ENCODE measurements at regions not wholly inside any gene's neighbourhood (a gene's known extent, or its start where the extent isn't known, plus 50 kb on each side); places are given as distances from the start of the nearest gene placed in this dataset.

- no peak for DNase-seq
Observed at GRCh38 chr12:14256555-14257169, 108.8 kb upstream of the ATF7IP start.

- no peak for DNase-seq
Observed at GRCh38 chr12:14257303-14257733, 108.2 kb upstream of the ATF7IP start.

- peak; percentile 78 for DNase-seq
Observed at GRCh38 chr12:14257734-14258574, 107.5 kb upstream of the ATF7IP start.

- DNase-seq = peak; percentile 52
Observed at GRCh38 chr12:14258575-14258940, 106.9 kb upstream of the ATF7IP start.

- no peak for DNase-seq
Observed at GRCh38 chr12:14259481-14260010, 105.9 kb upstream of the ATF7IP start.

- peak; percentile 78 for DNase-seq
Observed at GRCh38 chr12:14260011-14260993, 105.2 kb upstream of the ATF7IP start.

GRCh38 chr12:14261096-14261495 lies 104.4 kb upstream of the ATF7IP start:
- no peak for DNase-seq

GRCh38 chr12:14261861-14262260 lies 103.6 kb upstream of the ATF7IP start:
- no peak for DNase-seq

- DNase-seq = no peak
Observed at GRCh38 chr12:14262771-14263511, 102.5 kb upstream of the ATF7IP start.

- no peak for DNase-seq
Observed at GRCh38 chr12:14263742-14264141, 101.7 kb upstream of the ATF7IP start.

- no peak for DNase-seq
Observed at GRCh38 chr12:14264316-14264715, 101.2 kb upstream of the ATF7IP start.

- no peak for DNase-seq
Observed at GRCh38 chr12:14264778-14265177, 100.7 kb upstream of the ATF7IP start.

GRCh38 chr12:14268120-14268515 lies 97.4 kb upstream of the ATF7IP start:
- DNase-seq = no peak

GRCh38 chr12:14270392-14270791 lies 95.1 kb upstream of the ATF7IP start:
- no peak for DNase-seq

GRCh38 chr12:14272956-14273912 lies 92.2 kb upstream of the ATF7IP start:
- DNase-seq = no peak

GRCh38 chr12:14273913-14274311 lies 91.6 kb upstream of the ATF7IP start:
- DNase-seq = no peak

- DNase-seq = no peak
Observed at GRCh38 chr12:14275111-14275510, 90.4 kb upstream of the ATF7IP start.

GRCh38 chr12:14275886-14276285 lies 89.6 kb upstream of the ATF7IP start:
- DNase-seq = no peak

- no peak for DNase-seq
Observed at GRCh38 chr12:14278294-14278953, 87.1 kb upstream of the ATF7IP start.

GRCh38 chr12:14279845-14280244 lies 85.6 kb upstream of the ATF7IP start:
- DNase-seq = no peak
